Rectal smooth muscle tissue (tissue), 1 donor: ENCODE measurements at regions not wholly inside any gene's neighbourhood (a gene's known extent, or its start where the extent isn't known, plus 50 kb on each side); places are given as distances from the start of the nearest gene placed in this dataset.

ENCODE experiments used
- H3K27ac ChIP-seq: one replicate; pipeline ENCODE4 v1.7.0; 2013; ENCODE audit warnings: low read depth, low read length, inconsistent platforms
- H3K27me3 ChIP-seq: one replicate; pipeline ENCODE4 v1.7.0; 2013; ENCODE audit warnings: low read length; ENCODE audit not compliant: control insufficient read depth, insufficient read depth
- H3K36me3 ChIP-seq: one replicate; pipeline ENCODE4 v1.7.0; 2013; ENCODE audit warnings: low read length; ENCODE audit not compliant: control insufficient read depth, insufficient read depth
- H3K4me1 ChIP-seq: one replicate; pipeline ENCODE4 v1.7.0; 2013; ENCODE audit warnings: low read length; ENCODE audit not compliant: control insufficient read depth, insufficient read depth
- H3K4me3 ChIP-seq: one replicate; pipeline ENCODE4 v1.7.0; 2013; ENCODE audit warnings: low read length
- H3K9ac ChIP-seq: one replicate; pipeline ENCODE4 v1.7.0; 2013; ENCODE audit warnings: low read length

- no peaks in the 10 kb centered on the region for H3K4me1 ChIP-seq
- H3K27me3 ChIP-seq, result no peaks in the 10 kb centered on the region
- H3K4me3 ChIP-seq, result no peak overlapping the region
- H3K27ac ChIP-seq, result no peak overlapping the region
- no peak overlapping the region for H3K9ac ChIP-seq
- no peaks in the 10 kb centered on the region for H3K36me3 ChIP-seq
Measured at GRCh38 chr18:24544949-24545348, 84.5 kb downstream of the HRH4 start.

- Histone ChIP-seq H3K27me3 (no peaks in the 10 kb centered on the region), H3K4me3 (no peak overlapping the region), H3K27ac (no peak overlapping the region), H3K4me1 (no peaks in the 10 kb centered on the region), H3K9ac (no peak overlapping the region), H3K36me3 (no peaks in the 10 kb centered on the region)
Measured at GRCh38 chr18:24545651-24546050, 85.2 kb downstream of the HRH4 start.

- no peaks in the 10 kb centered on the region for H3K27me3 ChIP-seq
Measured at GRCh38 chr18:24546307-24546706, 85.9 kb downstream of the HRH4 start.

GRCh38 chr18:24548583-24548982, 88.1 kb downstream of the HRH4 start:
- H3K27me3 ChIP-seq, result no peaks in the 10 kb centered on the region
- no peak overlapping the region for H3K9ac ChIP-seq
- H3K4me3 ChIP-seq, result no peak overlapping the region
- H3K27ac ChIP-seq, result no peak overlapping the region
- H3K36me3 ChIP-seq, result no peaks in the 10 kb centered on the region
- no peaks in the 10 kb centered on the region for H3K4me1 ChIP-seq

More at GRCh38 chr18:24546307-24546706, 85.9 kb downstream of the HRH4 start:
- Histone ChIP-seq H3K27ac (no peak overlapping the region), H3K4me3 (no peak overlapping the region), H3K9ac (no peak overlapping the region), H3K36me3 (no peaks in the 10 kb centered on the region), H3K4me1 (no peaks in the 10 kb centered on the region)

- H3K9ac ChIP-seq, result no peak overlapping the region
- H3K27me3 ChIP-seq, result no peaks in the 10 kb centered on the region
- H3K4me3 ChIP-seq, result no peak overlapping the region
- no peaks in the 10 kb centered on the region for H3K4me1 ChIP-seq
- H3K27ac ChIP-seq, result no peak overlapping the region
- no peaks in the 10 kb centered on the region for H3K36me3 ChIP-seq
Measured at GRCh38 chr18:24552218-24552617, 91.8 kb downstream of the HRH4 start.

GRCh38 chr18:24553571-24554285, 93.3 kb downstream of the HRH4 start:
- H3K9ac ChIP-seq, result no peak overlapping the region
- no peaks in the 10 kb centered on the region for H3K27me3 ChIP-seq
- no peak overlapping the region for H3K27ac ChIP-seq
- H3K4me3 ChIP-seq, result no peak overlapping the region
- H3K4me1 ChIP-seq, result no peaks in the 10 kb centered on the region
- H3K36me3 ChIP-seq, result no peaks in the 10 kb centered on the region

GRCh38 chr18:24558403-24558802, 98.0 kb downstream of the HRH4 start:
- Histone ChIP-seq H3K4me3 (no peak overlapping the region), H3K27me3 (no peaks in the 10 kb centered on the region), H3K36me3 (no peaks in the 10 kb centered on the region), H3K4me1 (no peaks in the 10 kb centered on the region), H3K27ac (no peak overlapping the region), H3K9ac (no peak overlapping the region)

GRCh38 chr18:24559526-24559925, 99.1 kb downstream of the HRH4 start:
- Histone ChIP-seq H3K36me3 (no peaks in the 10 kb centered on the region), H3K9ac (no peak overlapping the region), H3K4me3 (no peak overlapping the region), H3K27ac (no peak overlapping the region), H3K27me3 (no peaks in the 10 kb centered on the region), H3K4me1 (no peaks in the 10 kb centered on the region)

- H3K36me3 ChIP-seq, result no peaks in the 10 kb centered on the region
- no peak overlapping the region for H3K27ac ChIP-seq
- H3K4me1 ChIP-seq, result no peaks in the 10 kb centered on the region
- no peaks in the 10 kb centered on the region for H3K27me3 ChIP-seq
- H3K4me3 ChIP-seq, result no peak overlapping the region
- H3K9ac ChIP-seq, result no peak overlapping the region
Measured at GRCh38 chr18:24560511-24560981, 100.1 kb downstream of the HRH4 start.

- H3K36me3 ChIP-seq, result no peaks in the 10 kb centered on the region
- no peak overlapping the region for H3K27ac ChIP-seq
- no peak overlapping the region for H3K4me3 ChIP-seq
- no peaks in the 10 kb centered on the region for H3K27me3 ChIP-seq
- H3K9ac ChIP-seq, result no peak overlapping the region
- H3K4me1 ChIP-seq, result no peaks in the 10 kb centered on the region
Measured at GRCh38 chr18:24561369-24561965, 101.0 kb downstream of the HRH4 start.

- Histone ChIP-seq H3K36me3 (no peaks in the 10 kb centered on the region), H3K27ac (no peak overlapping the region), H3K4me1 (no peaks in the 10 kb centered on the region), H3K9ac (no peak overlapping the region), H3K27me3 (no peaks in the 10 kb centered on the region), H3K4me3 (no peak overlapping the region)
Measured at GRCh38 chr18:24567199-24567598, 106.8 kb downstream of the HRH4 start.

GRCh38 chr18:24570716-24571115, 110.3 kb downstream of the HRH4 start:
- Histone ChIP-seq H3K36me3 (no peaks in the 10 kb centered on the region), H3K4me1 (no peaks in the 10 kb centered on the region), H3K27me3 (no peaks in the 10 kb centered on the region), H3K4me3 (no peak overlapping the region), H3K27ac (no peak overlapping the region), H3K9ac (no peak overlapping the region)

GRCh38 chr18:24582771-24583170, 122.3 kb downstream of the HRH4 start:
- no peaks in the 10 kb centered on the region for H3K36me3 ChIP-seq
- no peaks in the 10 kb centered on the region for H3K4me1 ChIP-seq
- no peak overlapping the region for H3K9ac ChIP-seq
- no peaks in the 10 kb centered on the region for H3K27me3 ChIP-seq
- H3K4me3 ChIP-seq, result no peak overlapping the region
- no peak overlapping the region for H3K27ac ChIP-seq
